Panc1 (cell line): ENCODE measurements at regions not wholly inside any gene's neighbourhood (a gene's known extent, or its start where the extent isn't known, plus 50 kb on each side); places are given as distances from the start of the nearest gene placed in this dataset.
A peak's percentile ranks its signal among the peaks of the same experiment; 100 is the strongest.

Source experiments
- ATAC-seq: fragments of 200-7000 bp; cut with Tn5 transposase; 2 replicates; pipeline ENCODE4 v1.9.1; 2020; ENCODE audit warnings: mild to moderate bottlenecking, moderate library complexity
- BruUV-seq: library from RNA; stranded (reverse); fragments of 400-500 nt; replicated peaks from 2 replicates; lab custom pipeline; 2021; lab: Mats Ljungman, UMichigan
- CTCF ChIA-PET: fragments of 300-600 bp; sonication (Branson Sonifier 250); formaldehyde crosslinking; loops from one replicate; lab custom pipeline; 2022; ENCODE audit warnings: antibody characterized with exemption; lab: Charles Lee
- POLR2A ChIA-PET: fragments of 300-600 bp; sonication (Branson Sonifier 250); formaldehyde crosslinking; loops from one replicate; lab custom pipeline; 2022; ENCODE audit warnings: antibody characterized with exemption; lab: Charles Lee
- DNase-seq: peaks from one replicate; pipeline ENCODE4 v3.0.0-alpha.2; 2010; ENCODE audit warnings: low read depth, low spot score
- H3K27ac ChIP-seq: 2 replicates; pipeline ENCODE4 v1.5.1; 2011; ENCODE audit warnings: mild to moderate bottlenecking, low read length, inconsistent platforms
- H3K27me3 ChIP-seq: fragments of 200-500 bp; sonication (Bioruptor generic); 2 replicates; pipeline ENCODE4 v1.6.0; 2014; ENCODE audit warnings: low read length, inconsistent platforms; ENCODE audit not compliant: control insufficient read depth, insufficient read depth
- H3K36me3 ChIP-seq: fragments of 200-500 bp; sonication (Bioruptor generic); 2 replicates; pipeline ENCODE4 v1.5.1; 2014; ENCODE audit warnings: inconsistent platforms, mild to moderate bottlenecking, low read length, moderate library complexity; ENCODE audit not compliant: control insufficient read depth, insufficient read depth
- H3K4me1 ChIP-seq: 2 replicates; pipeline ENCODE4 v1.5.1; 2011; ENCODE audit warnings: inconsistent platforms, mild to moderate bottlenecking, low read length, moderate library complexity; ENCODE audit not compliant: control insufficient read depth, insufficient read depth
- H3K4me3 ChIP-seq, 2 experiments: 2 replicates each; pipeline ENCODE4 v1.5.1; 2011 to 2012; ENCODE audit warnings: low read depth in 2 of 2, low read length in 2 of 2, mild to moderate bottlenecking in 2 of 2, inconsistent platforms in 1 of 2, moderate library complexity in 1 of 2
- H3K9me3 ChIP-seq: fragments of 200-500 bp; sonication (Bioruptor generic); 2 replicates; pipeline ENCODE4 v1.5.1; 2014; ENCODE audit warnings: low read depth, mild to moderate bottlenecking, inconsistent platforms, low read length, moderate library complexity; ENCODE audit not compliant: control insufficient read depth, insufficient read depth
- CTCF ChIP-seq: fragments of 450-650 bp; IDR thresholded peaks from 2 replicates; pipeline ENCODE4 v1.5.1; 2017; ENCODE audit warnings: mild to moderate bottlenecking
- POLR2AphosphoS5 ChIP-seq: IDR thresholded peaks from 2 replicates; pipeline ENCODE4 v1.6.1; 2012; ENCODE audit warnings: mild to moderate bottlenecking, low read depth, low read length, moderate library complexity
- REST ChIP-seq, 2 experiments: IDR thresholded peaks; 2 replicates each; pipeline ENCODE4 v1.6.1; 2011 to 2012; ENCODE audit warnings: low read depth in 2 of 2, control low read depth in 1 of 2, low read length in 1 of 2, mild to moderate bottlenecking in 1 of 2, moderate library complexity in 1 of 2; ENCODE audit not compliant: insufficient read depth in 1 of 2
- SIN3A ChIP-seq: IDR thresholded peaks from 2 replicates; pipeline ENCODE4 v1.6.1; 2012; ENCODE audit warnings: low read depth, mild to moderate bottlenecking, low read length, moderate library complexity, borderline replicate concordance; ENCODE audit not compliant: insufficient read depth
- TCF7L2 ChIP-seq: IDR thresholded peaks from 2 replicates; pipeline ENCODE4 v1.6.1; 2011; ENCODE audit warnings: mild to moderate bottlenecking, low read depth, low read length, inconsistent platforms
- in situ Hi-C: cut with HindIII; loops from 2 replicates; pipeline ENCODE4 v1.10.0; 2016; ENCODE audit warnings: low sequenced_read_pairs, low pct_unique_long_range_greater_than_20kb
- intact Hi-C: fragments of 100-400 bp; cut with micrococcal nuclease; formaldehyde crosslinking; loops from one replicate; pipeline ENCODE4 v1.10.0; 2022; ENCODE audit not compliant: unreplicated experiment

GRCh38 chr12:126117502-126117901, 1052.3 kb downstream of the AACS start:
- TF ChIP-seq TCF7L2 (no peak), POLR2AphosphoS5 (no peak), SIN3A (no peak), CTCF (no peak), REST (IDR thresholded peaks at IDR 0.05; ENCODE audit: insufficient read depth in 1 of 2, low read depth in 2 of 2, low read length in 1 of 2) (no peak)
- ChIA-PET CTCF (no interaction called here), POLR2A (no interaction called here)
- H3K27ac ChIP-seq = no peak overlapping the region
- no peaks in the 10 kb centered on the region for H3K36me3 ChIP-seq
- H3K27me3 ChIP-seq = no peaks in the 10 kb centered on the region
- no peak for DNase-seq
- in situ Hi-C loops = no loop called here
- H3K4me1 ChIP-seq = no peaks in the 10 kb centered on the region
- no peak overlapping the region for H3K4me3 ChIP-seq
- intact Hi-C loops = no loop called here
- H3K9me3 ChIP-seq = no peaks in the 10 kb centered on the region
- no peak for ATAC-seq
- BruUV-seq = no TSS peak

GRCh38 chr12:126139355-126139754, 1074.1 kb downstream of the AACS start:
- ATAC-seq (no peak), DNase-seq (no peak)
- no TSS peak for BruUV-seq
- no peaks in the 10 kb centered on the region for H3K27me3 ChIP-seq
- no peak for TF ChIP-seq SIN3A
- TF ChIP-seq CTCF = peak; percentile 18; the same call in 1 of the 2 replicates
- in situ Hi-C loops = no loop called here
- H3K4me1 ChIP-seq = no peaks in the 10 kb centered on the region
- no peak overlapping the region for H3K27ac ChIP-seq
- H3K36me3 ChIP-seq = no peaks in the 10 kb centered on the region
- POLR2A ChIA-PET = no interaction called here
- H3K4me3 ChIP-seq = no peak overlapping the region
- no peaks in the 10 kb centered on the region; the same call in 1 of the 2 replicates for H3K9me3 ChIP-seq
- CTCF ChIA-PET = no interaction called here
- intact Hi-C loops = no loop called here
